ENCODE measurements at regions not wholly inside any gene's neighbourhood (a gene's known extent, or its start where the extent isn't known, plus 50 kb on each side); places are given as distances from the start of the nearest gene placed in this dataset.

DNA sequence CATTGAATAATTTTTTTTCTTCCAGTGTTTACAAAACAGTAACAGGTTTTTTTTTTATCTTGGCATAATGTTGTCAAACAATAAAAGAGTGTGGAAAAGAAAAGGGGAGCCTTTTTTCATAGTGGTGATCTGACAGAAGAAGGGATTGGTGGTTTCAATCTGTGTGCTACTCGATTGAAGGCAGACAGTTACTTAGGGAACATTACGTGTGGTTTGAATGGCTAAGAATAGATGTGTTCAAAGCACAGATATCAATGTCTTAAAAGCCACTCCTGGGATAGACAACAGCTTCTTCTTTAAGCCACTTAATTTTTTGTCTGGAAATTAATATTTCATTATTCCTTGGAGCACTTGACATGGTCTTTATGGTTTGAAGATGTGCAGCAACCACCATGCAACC is 558.6 kb upstream of the ADGRL2 start:
- TF ChIP-seq, protein P1, sequence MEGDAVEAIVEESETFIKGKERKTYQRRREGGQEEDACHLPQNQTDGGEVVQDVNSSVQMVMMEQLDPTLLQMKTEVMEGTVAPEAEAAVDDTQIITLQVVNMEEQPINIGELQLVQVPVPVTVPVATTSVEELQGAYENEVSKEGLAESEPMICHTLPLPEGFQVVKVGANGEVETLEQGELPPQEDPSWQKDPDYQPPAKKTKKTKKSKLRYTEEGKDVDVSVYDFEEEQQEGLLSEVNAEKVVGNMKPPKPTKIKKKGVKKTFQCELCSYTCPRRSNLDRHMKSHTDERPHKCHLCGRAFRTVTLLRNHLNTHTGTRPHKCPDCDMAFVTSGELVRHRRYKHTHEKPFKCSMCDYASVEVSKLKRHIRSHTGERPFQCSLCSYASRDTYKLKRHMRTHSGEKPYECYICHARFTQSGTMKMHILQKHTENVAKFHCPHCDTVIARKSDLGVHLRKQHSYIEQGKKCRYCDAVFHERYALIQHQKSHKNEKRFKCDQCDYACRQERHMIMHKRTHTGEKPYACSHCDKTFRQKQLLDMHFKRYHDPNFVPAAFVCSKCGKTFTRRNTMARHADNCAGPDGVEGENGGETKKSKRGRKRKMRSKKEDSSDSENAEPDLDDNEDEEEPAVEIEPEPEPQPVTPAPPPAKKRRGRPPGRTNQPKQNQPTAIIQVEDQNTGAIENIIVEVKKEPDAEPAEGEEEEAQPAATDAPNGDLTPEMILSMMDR (IDR thresholded peaks at IDR 0.05; ENCODE audit: poor library complexity, severe bottlenecking), result no peak
- TF ChIP-seq POLR2AphosphoS5 (IDR thresholded peaks at IDR 0.05) (no peak), MXI1 (conservative IDR thresholded peaks at IDR 0.05; ENCODE audit: poor library complexity, severe bottlenecking) (no peak), EP300 (conservative IDR thresholded peaks at IDR 0.05; ENCODE audit: poor library complexity, severe bottlenecking) (no peak), EZH2 (IDR thresholded peaks at IDR 0.05; ENCODE audit: borderline replicate concordance, insufficient read depth, low read length, poor library complexity, severe bottlenecking) (no peak), TAF1 (IDR thresholded peaks at IDR 0.05; ENCODE audit: low read depth) (no peak)

Data from neural cell (in vitro differentiated cells).